Panc1 (cell line): ENCODE measurements at regions not wholly inside any gene's neighbourhood (a gene's known extent, or its start where the extent isn't known, plus 50 kb on each side); places are given as distances from the start of the nearest gene placed in this dataset.

Source experiments
- ATAC-seq: fragments of 200-7000 bp; cut with Tn5 transposase; 2 replicates; pipeline ENCODE4 v1.9.1; 2020; ENCODE audit warnings: mild to moderate bottlenecking, moderate library complexity
- BruUV-seq: library from RNA; stranded (reverse); fragments of 400-500 nt; replicated peaks from 2 replicates; lab custom pipeline; 2021; lab: Mats Ljungman, UMichigan
- CTCF ChIA-PET: fragments of 300-600 bp; sonication (Branson Sonifier 250); formaldehyde crosslinking; loops from one replicate; lab custom pipeline; 2022; ENCODE audit warnings: antibody characterized with exemption; lab: Charles Lee
- POLR2A ChIA-PET: fragments of 300-600 bp; sonication (Branson Sonifier 250); formaldehyde crosslinking; loops from one replicate; lab custom pipeline; 2022; ENCODE audit warnings: antibody characterized with exemption; lab: Charles Lee
- DNase-seq: peaks from one replicate; pipeline ENCODE4 v3.0.0-alpha.2; 2010; ENCODE audit warnings: low read depth, low spot score
- H3K27ac ChIP-seq: 2 replicates; pipeline ENCODE4 v1.5.1; 2011; ENCODE audit warnings: mild to moderate bottlenecking, low read length, inconsistent platforms
- H3K27me3 ChIP-seq: fragments of 200-500 bp; sonication (Bioruptor generic); 2 replicates; pipeline ENCODE4 v1.6.0; 2014; ENCODE audit warnings: low read length, inconsistent platforms; ENCODE audit not compliant: control insufficient read depth, insufficient read depth
- H3K36me3 ChIP-seq: fragments of 200-500 bp; sonication (Bioruptor generic); 2 replicates; pipeline ENCODE4 v1.5.1; 2014; ENCODE audit warnings: inconsistent platforms, mild to moderate bottlenecking, low read length, moderate library complexity; ENCODE audit not compliant: control insufficient read depth, insufficient read depth
- H3K4me1 ChIP-seq: 2 replicates; pipeline ENCODE4 v1.5.1; 2011; ENCODE audit warnings: inconsistent platforms, mild to moderate bottlenecking, low read length, moderate library complexity; ENCODE audit not compliant: control insufficient read depth, insufficient read depth
- H3K4me3 ChIP-seq, 2 experiments: 2 replicates each; pipeline ENCODE4 v1.5.1; 2011 to 2012; ENCODE audit warnings: low read depth in 2 of 2, low read length in 2 of 2, mild to moderate bottlenecking in 2 of 2, inconsistent platforms in 1 of 2, moderate library complexity in 1 of 2
- H3K9me3 ChIP-seq: fragments of 200-500 bp; sonication (Bioruptor generic); 2 replicates; pipeline ENCODE4 v1.5.1; 2014; ENCODE audit warnings: low read depth, mild to moderate bottlenecking, inconsistent platforms, low read length, moderate library complexity; ENCODE audit not compliant: control insufficient read depth, insufficient read depth
- CTCF ChIP-seq: fragments of 450-650 bp; IDR thresholded peaks from 2 replicates; pipeline ENCODE4 v1.5.1; 2017; ENCODE audit warnings: mild to moderate bottlenecking
- POLR2AphosphoS5 ChIP-seq: IDR thresholded peaks from 2 replicates; pipeline ENCODE4 v1.6.1; 2012; ENCODE audit warnings: mild to moderate bottlenecking, low read depth, low read length, moderate library complexity
- SIN3A ChIP-seq: IDR thresholded peaks from 2 replicates; pipeline ENCODE4 v1.6.1; 2012; ENCODE audit warnings: low read depth, mild to moderate bottlenecking, low read length, moderate library complexity, borderline replicate concordance; ENCODE audit not compliant: insufficient read depth
- TCF7L2 ChIP-seq: IDR thresholded peaks from 2 replicates; pipeline ENCODE4 v1.6.1; 2011; ENCODE audit warnings: mild to moderate bottlenecking, low read depth, low read length, inconsistent platforms
- in situ Hi-C: cut with HindIII; loops from 2 replicates; pipeline ENCODE4 v1.10.0; 2016; ENCODE audit warnings: low sequenced_read_pairs, low pct_unique_long_range_greater_than_20kb
- intact Hi-C: fragments of 100-400 bp; cut with micrococcal nuclease; formaldehyde crosslinking; loops from one replicate; pipeline ENCODE4 v1.10.0; 2022; ENCODE audit not compliant: unreplicated experiment
- TF ChIP-seq, protein P1 (sequence below), 2 experiments: IDR thresholded peaks; 2 replicates each; pipeline ENCODE4 v1.6.1; 2011 to 2012; ENCODE audit warnings: low read depth in 2 of 2, control low read depth in 1 of 2, low read length in 1 of 2, mild to moderate bottlenecking in 1 of 2, moderate library complexity in 1 of 2; ENCODE audit not compliant: insufficient read depth in 1 of 2

DNA sequence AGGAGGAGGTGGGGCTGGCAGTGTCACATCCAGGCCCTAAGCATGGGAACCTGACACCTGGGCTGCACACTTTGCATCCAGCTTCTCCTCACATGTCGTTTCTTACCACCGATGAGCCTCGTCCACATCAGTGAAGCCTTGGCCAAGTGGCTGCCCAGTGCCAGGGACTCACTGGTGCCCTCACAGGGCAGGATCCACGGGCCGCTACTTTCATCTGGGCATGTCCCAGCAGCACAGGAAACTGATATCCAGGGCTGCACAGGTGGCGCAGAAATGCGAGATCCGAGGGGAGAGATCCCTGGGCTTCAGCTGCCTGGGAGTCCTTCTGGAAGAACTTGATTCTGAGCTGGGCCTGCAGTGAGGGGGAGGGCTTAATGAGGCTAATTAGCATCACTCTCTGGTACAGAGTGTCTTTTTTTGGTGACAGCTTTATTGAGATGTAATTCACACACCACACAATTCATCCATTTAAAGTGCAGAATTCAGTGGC, 291.6 kb upstream of the HDAC4 start:
- no TSS peak for BruUV-seq
- ATAC-seq (no peak), DNase-seq (no peak)
- Histone ChIP-seq H3K27ac (no peak overlapping the region), H3K4me3 (no peak overlapping the region), H3K4me1 (no peaks in the 10 kb centered on the region), H3K36me3 (no peaks in the 10 kb centered on the region), H3K9me3 (no peaks in the 10 kb centered on the region), H3K27me3 (peaks cover 3% of the 10 kb centered on the region; the same call in 1 of the 2 replicates)
- POLR2A ChIA-PET, result no interaction called here
- CTCF ChIA-PET, result no interaction called here
- intact Hi-C loops (no loop called here), in situ Hi-C loops (no loop called here)
- TF ChIP-seq, protein P1, sequence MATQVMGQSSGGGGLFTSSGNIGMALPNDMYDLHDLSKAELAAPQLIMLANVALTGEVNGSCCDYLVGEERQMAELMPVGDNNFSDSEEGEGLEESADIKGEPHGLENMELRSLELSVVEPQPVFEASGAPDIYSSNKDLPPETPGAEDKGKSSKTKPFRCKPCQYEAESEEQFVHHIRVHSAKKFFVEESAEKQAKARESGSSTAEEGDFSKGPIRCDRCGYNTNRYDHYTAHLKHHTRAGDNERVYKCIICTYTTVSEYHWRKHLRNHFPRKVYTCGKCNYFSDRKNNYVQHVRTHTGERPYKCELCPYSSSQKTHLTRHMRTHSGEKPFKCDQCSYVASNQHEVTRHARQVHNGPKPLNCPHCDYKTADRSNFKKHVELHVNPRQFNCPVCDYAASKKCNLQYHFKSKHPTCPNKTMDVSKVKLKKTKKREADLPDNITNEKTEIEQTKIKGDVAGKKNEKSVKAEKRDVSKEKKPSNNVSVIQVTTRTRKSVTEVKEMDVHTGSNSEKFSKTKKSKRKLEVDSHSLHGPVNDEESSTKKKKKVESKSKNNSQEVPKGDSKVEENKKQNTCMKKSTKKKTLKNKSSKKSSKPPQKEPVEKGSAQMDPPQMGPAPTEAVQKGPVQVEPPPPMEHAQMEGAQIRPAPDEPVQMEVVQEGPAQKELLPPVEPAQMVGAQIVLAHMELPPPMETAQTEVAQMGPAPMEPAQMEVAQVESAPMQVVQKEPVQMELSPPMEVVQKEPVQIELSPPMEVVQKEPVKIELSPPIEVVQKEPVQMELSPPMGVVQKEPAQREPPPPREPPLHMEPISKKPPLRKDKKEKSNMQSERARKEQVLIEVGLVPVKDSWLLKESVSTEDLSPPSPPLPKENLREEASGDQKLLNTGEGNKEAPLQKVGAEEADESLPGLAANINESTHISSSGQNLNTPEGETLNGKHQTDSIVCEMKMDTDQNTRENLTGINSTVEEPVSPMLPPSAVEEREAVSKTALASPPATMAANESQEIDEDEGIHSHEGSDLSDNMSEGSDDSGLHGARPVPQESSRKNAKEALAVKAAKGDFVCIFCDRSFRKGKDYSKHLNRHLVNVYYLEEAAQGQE (IDR thresholded peaks at IDR 0.05; ENCODE audit: insufficient read depth in 1 of 2, low read depth in 2 of 2, low read length in 1 of 2), result no peak
- no peak for TF ChIP-seq SIN3A

DNA sequence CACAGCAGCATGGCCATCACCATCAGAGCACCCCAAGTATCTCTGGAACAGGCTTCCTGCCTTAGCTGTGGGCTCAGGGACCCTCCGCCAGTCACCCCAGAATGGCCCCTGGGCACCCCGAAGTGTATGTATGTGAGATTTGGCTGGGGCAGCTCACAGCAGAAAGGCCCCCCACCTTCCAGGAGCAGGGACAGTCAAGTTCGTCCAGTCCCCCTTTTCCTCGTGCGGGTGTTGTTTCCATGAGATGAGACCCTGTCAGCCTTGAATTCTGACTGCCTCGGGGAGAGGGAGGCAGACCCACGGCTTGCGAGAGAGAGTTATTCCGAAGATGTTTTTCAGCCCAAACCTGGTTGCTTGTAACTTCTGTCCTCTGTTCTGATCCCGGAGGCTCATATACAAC, 290.9 kb upstream of the HDAC4 start:
- Histone ChIP-seq H3K36me3 (no peaks in the 10 kb centered on the region), H3K27ac (no peak overlapping the region), H3K27me3 (peaks cover 3% of the 10 kb centered on the region; the same call in 1 of the 2 replicates), H3K9me3 (no peaks in the 10 kb centered on the region), H3K4me1 (no peaks in the 10 kb centered on the region), H3K4me3 (no peak overlapping the region)
- intact Hi-C loops, result no loop called here
- in situ Hi-C loops, result no loop called here
- TF ChIP-seq CTCF, result no peak
- no peak for TF ChIP-seq POLR2AphosphoS5
- TF ChIP-seq TCF7L2, result no peak
- TF ChIP-seq, protein P1 (IDR thresholded peaks at IDR 0.05; ENCODE audit: insufficient read depth in 1 of 2, low read depth in 2 of 2, low read length in 1 of 2), result no peak
- TF ChIP-seq SIN3A, result no peak
- no TSS peak for BruUV-seq
- ATAC-seq (no peak), DNase-seq (no peak)
- CTCF ChIA-PET, result no interaction called here
- POLR2A ChIA-PET, result no interaction called here
